ENCODE measurements at regions not wholly inside any gene's neighbourhood (a gene's known extent, or its start where the extent isn't known, plus 50 kb on each side); places are given as distances from the start of the nearest gene placed in this dataset.

DNA sequence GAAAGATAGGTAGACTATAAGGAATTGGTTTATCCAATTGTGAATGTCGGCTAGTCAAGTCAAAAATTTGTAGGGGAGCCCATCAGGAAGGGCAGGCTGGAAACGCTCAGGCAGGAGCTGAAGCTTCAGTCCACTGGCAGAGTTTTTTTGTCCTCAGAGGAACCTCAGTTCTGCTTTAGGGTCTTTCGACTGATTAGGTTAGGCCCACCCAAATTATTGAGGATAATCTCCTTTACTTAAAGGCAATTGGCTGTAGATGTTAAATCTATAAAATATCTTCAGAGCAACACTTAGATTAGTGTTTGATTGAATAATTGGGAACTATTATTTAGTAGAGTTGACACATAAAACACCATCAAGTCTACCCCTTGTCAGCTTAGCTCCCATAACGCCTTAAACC is 105.5 kb upstream of the ARHGAP5 start:
- Mint-ChIP-seq H3K4me1 (ENCODE audit: low read depth) (peaks cover 12% of the 10 kb centered on the region), H3K27me3 (no peaks in the 10 kb centered on the region), H3K9me3 (peaks cover 4% of the 10 kb centered on the region), H3K36me3 (ENCODE audit: low read depth) (no peaks in the 10 kb centered on the region), H3K27ac (no peak overlapping the region), H3K4me3 (no peak overlapping the region)
- Histone ChIP-seq H3K9me3 (ENCODE audit: control insufficient read depth in 1 of 2, insufficient read depth in 1 of 2, low read length in 2 of 2) (peaks cover 6 to 18% of the 10 kb centered on the region in 2 experiments), H3K27ac (ENCODE audit: low read depth in 1 of 2, low read length in 2 of 2) (no peak overlapping the region), H3K27me3 (ENCODE audit: control insufficient read depth in 1 of 2, insufficient read depth in 2 of 2, low read length in 2 of 2) (no peaks in the 10 kb centered on the region), H3K4me3 (ENCODE audit: low read length) (no peak overlapping the region), H3K36me3 (ENCODE audit: insufficient read depth, low read length) (no peaks in the 10 kb centered on the region), H3K4me1 (ENCODE audit: insufficient read depth, low read length) (no peaks in the 10 kb centered on the region)
- intact Hi-C loops (cut with DNase I, micrococcal nuclease): no loop called here
- no peak for ATAC-seq (ENCODE audit: poor library complexity)
- DNase-seq: no peak
- ChIA-PET POLR2A (no interaction called here), CTCF (no interaction called here)
- TF ChIP-seq, protein P1, sequence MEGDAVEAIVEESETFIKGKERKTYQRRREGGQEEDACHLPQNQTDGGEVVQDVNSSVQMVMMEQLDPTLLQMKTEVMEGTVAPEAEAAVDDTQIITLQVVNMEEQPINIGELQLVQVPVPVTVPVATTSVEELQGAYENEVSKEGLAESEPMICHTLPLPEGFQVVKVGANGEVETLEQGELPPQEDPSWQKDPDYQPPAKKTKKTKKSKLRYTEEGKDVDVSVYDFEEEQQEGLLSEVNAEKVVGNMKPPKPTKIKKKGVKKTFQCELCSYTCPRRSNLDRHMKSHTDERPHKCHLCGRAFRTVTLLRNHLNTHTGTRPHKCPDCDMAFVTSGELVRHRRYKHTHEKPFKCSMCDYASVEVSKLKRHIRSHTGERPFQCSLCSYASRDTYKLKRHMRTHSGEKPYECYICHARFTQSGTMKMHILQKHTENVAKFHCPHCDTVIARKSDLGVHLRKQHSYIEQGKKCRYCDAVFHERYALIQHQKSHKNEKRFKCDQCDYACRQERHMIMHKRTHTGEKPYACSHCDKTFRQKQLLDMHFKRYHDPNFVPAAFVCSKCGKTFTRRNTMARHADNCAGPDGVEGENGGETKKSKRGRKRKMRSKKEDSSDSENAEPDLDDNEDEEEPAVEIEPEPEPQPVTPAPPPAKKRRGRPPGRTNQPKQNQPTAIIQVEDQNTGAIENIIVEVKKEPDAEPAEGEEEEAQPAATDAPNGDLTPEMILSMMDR (IDR thresholded peaks at IDR 0.05): no peak

DNA sequence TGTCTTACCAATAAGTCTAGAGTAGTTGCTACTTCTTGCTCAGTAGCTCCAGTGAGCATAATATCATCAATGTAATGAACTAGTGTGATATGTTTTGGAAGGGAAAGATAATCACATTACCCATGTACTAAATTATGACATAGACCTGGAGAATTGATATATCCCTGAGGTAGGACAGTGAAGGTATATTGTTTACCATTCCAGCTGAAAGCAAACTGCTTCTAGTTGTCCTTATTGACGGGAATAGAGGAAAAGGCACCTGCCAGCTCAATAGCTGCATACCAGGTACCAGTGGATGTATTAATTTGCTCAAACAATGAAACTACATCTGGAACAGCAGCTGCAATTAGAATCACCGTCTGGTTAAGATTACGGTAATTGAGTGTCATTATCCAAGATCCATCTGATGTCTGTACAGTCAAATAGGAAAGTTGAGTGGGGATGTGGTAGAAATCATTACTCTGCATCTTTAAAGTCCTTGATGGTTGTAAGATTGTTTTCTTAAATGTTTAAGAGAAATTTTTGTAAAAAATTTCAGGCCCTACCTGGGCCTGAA is 100.0 kb upstream of the ARHGAP5 start:
- Histone ChIP-seq H3K4me3 (ENCODE audit: low read length) (no peak overlapping the region), H3K4me1 (ENCODE audit: insufficient read depth, low read length) (no peaks in the 10 kb centered on the region), H3K36me3 (ENCODE audit: insufficient read depth, low read length) (no peaks in the 10 kb centered on the region), H3K27me3 (ENCODE audit: control insufficient read depth in 1 of 2, insufficient read depth in 2 of 2, low read length in 2 of 2) (no peaks in the 10 kb centered on the region), H3K27ac (ENCODE audit: low read depth in 1 of 2, low read length in 2 of 2) (no peak overlapping the region), H3K9me3 (ENCODE audit: control insufficient read depth in 1 of 2, insufficient read depth in 1 of 2, low read length in 2 of 2) (peaks cover 6 to 23% of the 10 kb centered on the region in 2 experiments)
- Mint-ChIP-seq H3K27me3 (no peaks in the 10 kb centered on the region), H3K4me3 (no peak overlapping the region), H3K36me3 (ENCODE audit: low read depth) (no peaks in the 10 kb centered on the region), H3K27ac (no peak overlapping the region), H3K4me1 (ENCODE audit: low read depth) (no peaks in the 10 kb centered on the region), H3K9me3 (peaks cover 2% of the 10 kb centered on the region)
- ATAC-seq (ENCODE audit: poor library complexity) (no peak), DNase-seq (no peak)
- ChIA-PET POLR2A (no interaction called here), CTCF (interaction anchor here (0.5 kb wide), 1 partner anchor 69 kb away, joined by 3 read pairs; no protein-coding TSS in a partner anchor)
- intact Hi-C loops (cut with DNase I, micrococcal nuclease): no loop called here
- TF ChIP-seq, protein P1 (IDR thresholded peaks at IDR 0.05): no peak

- ATAC-seq (ENCODE audit: poor library complexity) (no peak), DNase-seq (no peak)
- Histone ChIP-seq H3K4me1 (ENCODE audit: insufficient read depth, low read length) (no peaks in the 10 kb centered on the region), H3K27me3 (ENCODE audit: control insufficient read depth in 1 of 2, insufficient read depth in 2 of 2, low read length in 2 of 2) (no peaks in the 10 kb centered on the region), H3K27ac (ENCODE audit: low read depth in 1 of 2, low read length in 2 of 2) (no peak overlapping the region), H3K4me3 (ENCODE audit: low read length) (no peak overlapping the region), H3K9me3 (ENCODE audit: control insufficient read depth in 1 of 2, insufficient read depth in 1 of 2, low read length in 2 of 2) (peaks cover 6 to 22% of the 10 kb centered on the region in 2 experiments), H3K36me3 (ENCODE audit: insufficient read depth, low read length) (no peaks in the 10 kb centered on the region)
- no peak overlapping the region for H3K27ac Mint-ChIP-seq
- CTCF ChIA-PET: no interaction called here
- no peaks in the 10 kb centered on the region for H3K36me3 Mint-ChIP-seq (ENCODE audit: low read depth)
- peaks cover 9% of the 10 kb centered on the region for H3K9me3 Mint-ChIP-seq
- intact Hi-C loops (cut with DNase I, micrococcal nuclease): no loop called here
- POLR2A ChIA-PET: no interaction called here
- no peak overlapping the region for H3K4me3 Mint-ChIP-seq
- no peaks in the 10 kb centered on the region for H3K4me1 Mint-ChIP-seq (ENCODE audit: low read depth)
- TF ChIP-seq, protein P1 (IDR thresholded peaks at IDR 0.05): no peak
- H3K27me3 Mint-ChIP-seq: no peaks in the 10 kb centered on the region
These were observed 98.7 kb upstream of the ARHGAP5 start for GRCh38 chr14:31978423-31978822.

All from CD4-positive, alpha-beta T cell (primary cell).